NCI-H510A (cell line): ENCODE measurements at regions not wholly inside any gene's neighbourhood (a gene's known extent, or its start where the extent isn't known, plus 50 kb on each side); places are given as distances from the start of the nearest gene placed in this dataset.
"Not testable (repeated sequence)": the region's sequence is repeated elsewhere in the genome, so short reads cannot be mapped to it uniquely, and the experiment has no call there.

Experiments used
- DNase-seq: peaks from one replicate; lab custom pipeline; 2025; lab: John Stamatoyannopoulos, UW

DNA sequence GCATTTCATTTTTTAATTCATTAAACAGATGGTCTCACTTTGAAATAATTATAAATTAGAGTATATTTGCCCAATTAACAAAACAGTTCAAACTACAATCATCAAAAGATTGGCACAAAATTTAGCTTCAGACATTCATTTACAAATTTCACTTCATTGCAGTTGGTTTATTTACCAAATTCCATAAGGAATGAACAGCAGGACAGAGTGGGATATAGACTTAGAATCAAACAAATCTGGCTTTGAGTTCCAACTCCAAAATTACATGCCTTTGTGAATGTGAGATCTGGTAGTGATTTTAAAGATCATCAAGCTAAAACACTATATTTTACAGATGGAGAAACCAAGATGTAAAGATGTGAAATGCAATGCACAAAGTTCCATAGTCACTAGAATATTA is 310.7 kb upstream of the CNTN5 start:
- DNase-seq: no peak

DNA sequence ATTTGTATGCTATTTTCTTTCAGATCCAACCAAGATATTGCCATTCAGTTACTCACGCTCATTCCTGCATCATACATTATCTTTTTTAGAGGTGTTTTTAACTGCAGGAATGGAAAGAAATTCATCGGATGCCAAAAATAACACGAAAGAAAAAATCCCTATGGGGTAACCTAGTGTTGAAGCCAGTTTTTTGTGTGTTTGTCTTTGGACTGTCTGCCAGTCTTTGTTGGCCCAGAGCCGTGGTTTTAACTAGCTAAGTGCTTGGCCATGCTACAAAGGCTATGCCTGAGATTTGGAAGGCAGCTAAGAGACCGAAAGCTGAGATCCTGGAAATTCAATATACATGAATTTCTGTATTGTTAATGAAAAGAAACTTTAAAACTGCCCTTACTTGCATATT is 309.8 kb upstream of the CNTN5 start:
- no peak for DNase-seq

DNA sequence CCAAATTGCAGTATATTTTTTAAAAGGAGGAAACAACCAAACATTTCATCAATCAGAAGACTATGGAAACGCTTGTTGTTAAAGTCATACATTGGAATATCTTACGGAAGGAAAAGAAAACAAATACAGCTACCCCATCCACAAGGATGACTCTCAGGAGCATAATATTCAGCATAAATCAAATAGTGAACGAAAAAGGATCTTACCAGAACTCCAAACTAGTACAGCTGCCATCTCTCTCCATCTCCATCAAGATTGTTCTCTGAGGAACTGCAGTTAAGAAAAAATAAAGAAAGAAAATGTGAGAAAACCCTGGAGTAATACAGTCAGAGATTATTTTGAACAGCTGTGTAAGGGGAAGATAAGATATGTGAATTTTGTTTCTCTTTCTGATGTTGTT is 299.8 kb upstream of the CNTN5 start:
- no peak for DNase-seq

DNA sequence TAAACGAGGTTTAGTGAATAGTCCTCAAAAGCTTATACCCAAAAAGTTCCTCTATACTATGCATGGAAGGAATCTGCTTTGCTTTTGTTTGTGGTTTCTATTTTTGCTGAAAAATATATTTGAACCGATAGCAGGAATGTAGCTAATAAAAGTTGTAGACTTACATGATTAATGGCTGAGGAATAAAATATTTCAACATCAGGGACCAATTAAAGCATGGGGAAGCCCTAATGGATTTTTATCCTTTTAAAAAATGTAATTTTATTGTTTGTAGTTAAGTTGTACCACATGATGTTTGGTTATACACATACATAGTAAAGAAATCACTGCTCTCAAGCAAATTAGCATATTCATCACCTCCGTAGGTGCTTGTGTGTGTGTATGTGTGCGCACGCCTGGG is 295.3 kb upstream of the CNTN5 start:
- DNase-seq: no peak

DNA sequence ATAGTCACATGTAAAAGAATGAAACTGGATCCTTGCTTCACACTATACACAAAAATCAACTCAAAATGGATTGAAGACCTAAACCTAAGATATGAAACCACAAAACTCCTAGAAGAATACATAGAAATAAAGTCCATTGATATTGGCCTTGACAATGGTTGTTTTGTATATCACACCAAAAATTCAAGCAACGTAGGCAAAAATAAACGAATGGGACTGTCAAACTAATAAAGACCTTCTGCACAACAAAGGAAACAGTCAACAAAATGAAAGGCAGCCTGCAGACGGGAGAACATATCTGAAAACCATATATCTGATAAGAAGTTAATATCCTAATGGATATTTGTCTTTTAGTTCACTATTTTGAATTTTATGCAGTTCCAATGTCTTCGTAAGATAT is 292.3 kb upstream of the CNTN5 start:
- DNase-seq: no peak

DNA sequence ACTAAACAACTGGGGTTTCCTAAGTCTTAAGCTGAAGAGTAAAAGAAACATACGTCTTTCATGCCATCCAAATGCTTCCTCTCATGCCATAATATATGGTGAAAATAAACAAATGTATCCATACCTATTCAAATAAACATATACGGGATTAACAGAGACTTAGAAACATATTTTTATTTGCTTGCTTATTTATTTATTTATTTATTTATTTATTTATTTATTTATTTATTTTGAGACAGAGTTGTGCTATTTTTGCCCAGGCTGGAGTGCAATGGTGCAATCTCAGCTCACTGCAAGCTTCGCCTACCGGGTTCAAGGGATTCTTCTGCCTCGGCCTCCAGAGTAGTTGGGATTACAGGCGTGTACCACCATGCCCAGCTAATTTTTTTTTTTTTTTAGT is 291.6 kb upstream of the CNTN5 start:
- no peak for DNase-seq

DNA sequence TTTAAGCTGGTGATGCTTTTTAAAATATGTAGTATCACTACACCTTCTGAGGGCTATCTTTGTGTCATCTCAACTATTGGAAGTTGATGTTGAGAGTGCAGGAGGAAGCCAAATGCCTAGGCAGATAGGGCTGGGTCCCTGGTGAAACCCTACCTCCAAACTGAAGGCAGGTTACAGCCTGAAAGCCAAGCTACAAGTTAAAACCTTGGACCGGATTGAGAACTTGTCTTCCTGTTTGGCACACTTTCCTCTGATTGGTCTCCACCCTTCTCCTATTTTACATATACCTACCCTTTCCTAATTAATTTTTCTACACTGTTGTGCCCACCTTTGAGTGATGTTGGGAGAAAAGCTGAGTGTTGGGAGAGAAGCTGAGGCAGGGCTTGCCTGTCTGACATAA is 287.8 kb upstream of the CNTN5 start:
- DNase-seq: no peak

DNA sequence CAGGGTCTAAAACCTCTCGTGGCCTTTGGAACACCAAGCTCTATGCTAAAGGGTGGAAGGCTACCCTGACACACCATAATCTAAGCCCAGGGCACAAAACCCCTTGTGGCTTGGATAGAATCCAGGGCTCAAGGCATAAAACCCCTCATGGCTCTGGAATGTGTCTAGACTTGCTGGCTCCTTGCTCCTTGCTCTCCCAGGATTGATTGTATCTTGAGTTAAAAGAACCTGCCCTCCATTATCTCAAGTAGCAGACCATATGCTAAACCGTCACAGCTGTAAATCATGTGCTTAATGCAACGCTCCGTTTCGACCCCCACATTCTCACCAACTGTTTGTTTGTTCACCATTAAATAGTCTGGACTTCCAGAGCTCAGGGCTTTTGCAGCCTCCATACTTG is 287.4 kb upstream of the CNTN5 start:
- DNase-seq: not testable (repeated sequence)

DNA sequence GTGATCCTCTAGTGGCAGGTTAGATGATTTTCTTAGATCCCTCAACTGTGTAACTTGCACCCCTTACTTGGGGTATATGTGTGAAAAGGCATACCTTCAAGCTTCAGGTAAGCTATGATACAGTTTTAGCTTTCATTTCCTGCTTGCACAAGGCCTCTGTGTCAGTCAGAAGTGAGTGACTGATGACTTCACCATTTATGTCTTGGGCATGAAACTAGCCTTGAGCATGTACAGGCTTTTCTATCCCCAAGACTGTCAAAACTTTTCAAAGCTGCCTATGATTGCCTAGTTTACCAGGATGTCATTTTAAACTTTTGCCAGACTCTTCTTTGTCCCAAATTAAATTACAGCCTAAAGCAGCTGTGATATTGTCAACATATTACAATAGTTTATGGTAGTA is 286.1 kb upstream of the CNTN5 start:
- DNase-seq: no peak

DNA sequence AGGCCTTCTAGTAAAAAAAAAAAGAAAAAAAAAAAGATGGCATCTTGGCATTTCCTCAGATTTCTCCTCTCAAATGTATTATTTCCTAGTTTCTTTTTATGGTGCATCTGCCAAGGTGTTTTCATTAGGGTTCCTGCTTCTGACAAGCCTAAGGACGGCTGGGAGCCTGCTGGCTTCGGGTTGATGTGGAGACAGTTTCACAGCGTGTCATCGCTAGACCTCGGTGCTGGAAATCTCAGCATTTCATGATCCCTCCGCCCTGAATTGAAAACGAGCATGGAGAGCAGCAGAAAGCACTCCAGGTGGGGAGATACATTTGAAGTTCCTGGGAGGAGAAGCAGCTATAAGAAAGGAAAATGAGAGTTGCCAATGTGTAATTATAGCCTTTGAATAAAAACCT is 283.9 kb upstream of the CNTN5 start:
- DNase-seq: no peak

DNA sequence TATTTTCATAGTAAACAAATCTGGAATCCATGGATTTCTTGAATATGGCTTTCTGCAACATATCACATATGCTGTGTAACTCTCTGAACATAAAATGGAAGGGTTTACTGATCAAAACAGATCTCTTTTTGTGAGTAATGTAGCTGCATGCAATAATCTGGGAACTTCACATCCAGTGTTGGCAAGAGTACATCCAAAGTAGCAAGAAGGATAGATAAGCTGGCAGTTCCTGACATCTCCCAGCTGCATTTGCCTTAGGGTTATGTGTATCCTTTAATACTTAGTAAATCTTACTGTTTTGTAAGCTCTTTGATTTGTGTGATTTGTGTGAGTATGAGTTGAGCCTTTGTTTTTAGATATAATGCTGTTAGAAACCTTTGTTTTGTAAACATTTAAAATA is 280.4 kb upstream of the CNTN5 start:
- no peak for DNase-seq

DNA sequence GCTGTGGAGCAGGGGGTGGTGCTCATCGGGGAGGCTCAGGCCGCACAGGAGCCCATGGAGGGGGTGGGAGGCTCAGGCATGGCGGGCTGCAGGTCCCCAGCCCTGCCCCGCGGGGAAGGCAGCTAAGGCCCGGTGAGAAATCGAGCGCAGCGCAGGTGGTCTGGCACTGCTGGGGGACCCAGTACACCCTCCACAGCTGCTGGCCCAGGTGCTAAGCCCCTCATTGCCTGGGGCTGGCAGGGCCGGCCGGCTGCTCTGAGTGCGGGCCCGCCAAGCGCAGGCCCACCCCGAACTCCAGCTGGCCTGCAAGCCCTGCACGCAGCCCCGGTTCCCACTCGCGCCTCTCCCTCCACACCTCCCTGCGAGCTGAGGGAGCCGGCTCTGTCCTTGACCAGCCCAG is 257.3 kb upstream of the CNTN5 start:
- not testable (repeated sequence) for DNase-seq

DNA sequence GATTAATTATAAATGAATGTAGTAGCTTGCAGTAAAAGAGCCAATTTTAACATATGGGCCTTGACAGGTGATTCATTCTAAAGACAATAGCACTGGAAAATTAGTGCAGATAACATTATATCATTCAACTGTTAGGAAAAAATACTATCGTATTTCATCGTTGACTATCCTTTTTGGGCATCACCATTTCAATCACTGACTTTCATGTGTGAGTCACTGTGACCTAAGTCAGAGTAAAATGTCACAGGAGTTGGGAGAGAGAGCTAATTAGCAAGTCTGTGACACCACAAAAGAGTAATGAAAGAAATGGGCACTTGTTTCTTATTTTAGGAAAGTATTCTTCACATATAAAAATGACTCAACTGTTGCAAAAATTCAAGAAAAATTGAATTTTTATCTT is 253.8 kb upstream of the CNTN5 start:
- DNase-seq: no peak

DNA sequence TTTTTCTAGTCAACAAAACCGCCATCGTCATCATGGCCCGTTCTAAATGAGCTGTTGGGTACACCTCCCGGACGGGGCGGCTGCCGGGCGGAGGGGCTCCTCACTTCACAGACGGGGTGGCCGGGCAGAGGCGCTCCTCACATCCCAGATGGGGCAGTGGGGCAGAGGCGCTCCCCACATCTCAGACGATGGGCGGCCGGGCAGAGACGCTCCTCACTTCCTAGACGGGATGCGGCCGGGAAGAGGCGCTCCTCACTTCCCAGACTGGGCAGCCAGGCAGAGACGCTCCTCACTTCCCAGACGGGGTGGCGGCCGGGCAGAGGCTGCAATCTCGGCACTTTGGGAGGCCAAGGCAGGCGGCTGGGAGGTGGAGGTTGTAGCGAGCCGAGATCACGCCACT is 250.7 kb upstream of the CNTN5 start:
- not testable (repeated sequence) for DNase-seq

DNA sequence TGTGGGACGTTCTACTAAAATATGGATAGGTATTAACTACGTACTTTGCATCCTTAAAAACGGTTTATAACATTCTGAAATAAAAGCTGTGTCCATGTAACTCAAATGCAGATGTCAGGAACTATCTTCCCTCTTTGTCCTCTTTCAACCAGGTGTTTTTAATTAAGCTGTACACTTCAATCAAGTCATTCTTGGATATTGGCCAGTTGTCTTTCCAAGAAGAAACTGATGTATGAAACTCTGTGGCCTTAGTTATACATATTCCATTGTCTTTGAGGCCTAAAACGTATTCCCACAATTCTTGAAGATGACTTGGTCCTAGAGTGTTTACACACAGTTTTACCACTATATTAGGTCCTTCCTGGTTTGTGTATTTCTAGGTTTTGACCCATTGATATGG is 249.0 kb upstream of the CNTN5 start:
- no peak for DNase-seq

DNA sequence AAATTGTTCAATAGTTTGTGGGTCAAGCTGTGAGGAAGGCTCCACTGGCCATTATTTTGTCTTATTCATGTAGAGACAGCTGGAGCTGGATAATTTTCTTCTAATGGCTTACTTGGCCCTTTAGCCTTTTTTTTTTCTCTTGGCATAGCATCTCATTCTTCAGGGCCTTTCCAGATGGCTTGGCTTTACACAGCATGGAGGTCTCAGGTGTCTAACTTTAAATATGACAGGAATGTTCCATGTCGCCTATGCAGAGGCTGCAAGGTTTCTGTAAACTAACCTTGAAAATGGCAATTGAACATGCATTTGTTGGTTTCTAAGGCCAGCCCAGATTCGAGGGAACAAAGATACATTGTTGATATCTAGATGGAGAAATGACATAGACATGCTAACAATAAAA is 247.9 kb upstream of the CNTN5 start:
- DNase-seq: no peak

DNA sequence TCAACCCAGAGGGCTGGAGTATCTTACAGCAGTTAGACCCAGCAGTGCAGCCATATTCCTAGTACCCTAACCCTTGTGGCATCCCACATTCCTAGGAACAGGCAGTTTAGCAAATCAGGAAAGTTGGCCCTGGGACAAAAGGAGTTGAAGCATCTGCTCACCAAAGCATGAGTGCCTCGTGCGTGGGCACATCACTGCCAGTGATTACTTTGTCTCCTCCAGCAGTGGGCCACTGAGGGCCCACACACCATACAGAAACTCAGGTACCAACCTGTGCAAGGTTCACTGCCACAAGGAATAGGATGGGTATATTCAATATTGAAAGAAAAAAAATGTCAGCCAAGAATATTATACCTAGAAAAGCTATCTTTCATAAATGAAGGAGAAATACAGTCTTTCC is 227.5 kb upstream of the CNTN5 start:
- no peak for DNase-seq

DNA sequence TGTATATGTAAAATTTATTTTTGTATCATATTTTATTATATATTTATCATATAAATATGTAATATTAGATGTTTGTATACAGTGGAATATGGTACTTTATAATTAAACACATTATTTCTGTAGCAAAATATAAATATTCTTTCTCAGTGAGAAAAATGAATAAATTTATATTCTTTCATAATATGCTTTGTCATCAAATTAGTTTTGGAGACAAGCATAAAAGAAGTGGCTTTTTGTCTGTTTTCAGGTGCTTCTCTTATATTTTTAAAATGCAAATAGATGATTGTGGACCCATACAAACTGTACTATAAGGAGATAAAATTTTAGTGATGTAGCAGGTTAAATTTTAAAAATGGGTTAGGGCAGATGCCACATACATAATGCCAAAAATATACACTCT is 222.4 kb upstream of the CNTN5 start:
- no peak for DNase-seq

DNA sequence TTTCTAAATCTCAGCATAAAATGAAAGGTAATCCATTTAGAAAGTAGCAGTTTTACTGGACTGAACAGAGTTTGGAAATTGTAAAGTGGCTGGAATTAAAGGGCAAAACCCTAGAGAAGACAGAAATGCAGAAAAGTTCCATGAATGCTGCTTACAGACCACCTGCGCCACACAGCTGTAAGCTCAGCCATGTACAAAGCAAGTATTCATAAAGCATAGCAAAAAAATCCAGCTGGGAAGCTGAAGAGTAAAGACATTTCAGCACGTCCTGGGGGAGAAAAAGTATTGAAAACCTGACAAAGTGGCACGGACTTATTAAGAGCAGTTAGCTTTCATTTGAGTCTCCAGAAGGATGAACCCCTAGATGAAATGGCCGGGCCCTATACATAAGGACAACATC is 220.1 kb upstream of the CNTN5 start:
- DNase-seq: no peak

DNA sequence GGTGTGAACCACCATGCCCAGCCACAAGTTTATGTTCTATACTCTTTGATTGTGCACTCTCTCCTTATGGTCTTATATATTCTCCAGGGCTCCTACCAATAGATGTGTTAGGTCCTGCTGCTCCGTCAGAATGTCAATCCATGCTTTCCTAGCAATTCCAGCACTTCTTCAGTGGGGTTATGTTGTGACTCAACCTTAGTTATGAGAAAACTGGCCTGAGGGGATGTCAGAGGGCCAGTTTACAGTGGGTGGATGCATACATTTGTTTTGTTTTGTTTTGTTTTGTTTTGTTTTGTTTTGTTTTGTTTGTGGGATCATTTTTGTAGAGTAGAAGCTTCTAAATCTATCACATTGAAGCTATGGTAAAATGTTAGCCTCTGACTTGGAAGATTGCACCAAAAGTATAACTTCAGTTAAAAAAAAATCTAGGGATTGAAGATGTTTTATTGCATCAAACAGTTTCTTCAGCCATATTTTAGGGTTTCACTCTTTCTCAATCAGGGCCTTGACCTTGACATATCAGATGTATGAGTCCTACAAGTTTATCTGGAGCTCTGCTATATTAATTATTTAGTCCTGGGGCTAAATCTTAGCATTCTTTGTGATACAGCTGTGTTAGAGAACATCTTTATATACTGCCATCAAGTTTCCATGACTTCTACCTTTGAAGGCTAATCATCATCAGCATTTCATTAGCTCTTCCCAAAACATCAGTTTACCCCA is 191.6 kb upstream of the CNTN5 start:
- no peak for DNase-seq

DNA sequence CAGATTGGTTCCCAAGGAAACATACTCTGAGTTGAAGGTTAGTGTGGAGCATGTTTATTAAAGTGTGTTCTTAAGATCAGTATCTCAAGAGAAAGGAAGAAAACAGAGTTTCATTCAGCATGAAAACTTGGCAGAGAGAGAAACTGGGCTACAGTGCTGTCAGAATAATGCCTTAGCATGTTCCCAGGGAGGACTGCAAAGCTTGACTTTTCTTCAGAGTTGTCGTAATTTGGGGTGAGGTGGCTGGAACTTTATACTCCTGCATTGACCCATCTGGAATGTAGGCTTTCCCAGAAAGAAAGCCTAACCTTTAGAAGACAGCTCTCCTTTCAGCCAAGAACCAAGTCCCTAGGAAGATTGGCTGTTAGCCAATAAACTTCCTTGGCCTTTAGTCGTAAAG is 190.8 kb upstream of the CNTN5 start:
- no peak for DNase-seq

DNA sequence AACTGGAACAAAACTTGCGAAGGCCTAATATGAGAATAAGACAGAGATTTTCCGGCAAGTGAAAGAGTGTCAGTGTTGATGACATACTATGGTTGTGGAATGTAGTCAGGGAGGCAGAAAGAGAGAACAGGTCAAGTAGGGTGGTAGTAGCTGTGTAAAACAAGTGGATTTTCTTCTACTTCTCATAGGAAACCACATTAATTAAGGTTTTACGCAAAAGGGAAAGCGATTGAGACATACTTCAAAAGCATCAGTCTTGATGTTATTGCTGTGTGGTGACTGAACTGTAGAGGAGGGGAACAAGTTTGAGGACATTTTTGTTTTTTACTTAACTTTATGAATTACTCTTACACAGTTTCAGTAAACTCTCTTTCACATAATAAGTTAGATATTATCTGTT is 186.0 kb upstream of the CNTN5 start:
- DNase-seq: no peak

DNA sequence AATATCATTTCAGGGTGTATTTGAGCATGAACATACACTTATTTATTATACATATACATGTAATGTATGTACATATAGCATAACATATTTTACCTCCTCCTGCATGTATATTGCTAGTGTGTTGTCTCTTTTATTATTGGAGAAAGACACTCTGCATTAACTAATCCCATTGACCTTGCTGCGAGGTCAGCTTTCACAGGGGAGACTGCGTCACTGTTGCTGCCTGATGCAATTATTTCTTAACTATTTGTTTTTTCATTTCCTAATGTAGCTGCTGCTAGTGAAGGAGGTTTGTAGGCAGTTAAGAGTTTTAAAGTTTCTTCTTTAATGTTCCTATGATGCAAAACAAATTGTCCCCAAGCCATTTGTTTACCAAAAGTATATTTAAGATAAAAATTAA is 185.4 kb upstream of the CNTN5 start:
- no peak for DNase-seq

DNA sequence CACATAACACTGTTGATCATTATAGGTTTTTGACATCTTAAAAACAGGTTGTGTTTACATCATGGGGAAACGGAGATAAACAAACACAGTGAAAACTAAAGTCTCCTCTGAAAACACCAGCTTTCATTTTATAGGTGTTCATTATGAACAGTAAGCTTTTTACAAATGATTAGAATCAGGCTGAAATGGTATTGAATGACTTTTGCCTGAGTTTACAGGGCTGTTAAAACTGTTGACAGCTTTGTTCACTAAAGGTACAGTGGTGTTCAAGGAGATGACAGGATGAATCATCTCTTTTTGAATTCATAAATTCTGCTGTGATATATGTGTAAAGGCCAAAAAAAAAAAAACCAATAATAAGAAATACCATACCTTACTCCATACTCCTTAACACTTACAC is 184.6 kb upstream of the CNTN5 start:
- no peak for DNase-seq

DNA sequence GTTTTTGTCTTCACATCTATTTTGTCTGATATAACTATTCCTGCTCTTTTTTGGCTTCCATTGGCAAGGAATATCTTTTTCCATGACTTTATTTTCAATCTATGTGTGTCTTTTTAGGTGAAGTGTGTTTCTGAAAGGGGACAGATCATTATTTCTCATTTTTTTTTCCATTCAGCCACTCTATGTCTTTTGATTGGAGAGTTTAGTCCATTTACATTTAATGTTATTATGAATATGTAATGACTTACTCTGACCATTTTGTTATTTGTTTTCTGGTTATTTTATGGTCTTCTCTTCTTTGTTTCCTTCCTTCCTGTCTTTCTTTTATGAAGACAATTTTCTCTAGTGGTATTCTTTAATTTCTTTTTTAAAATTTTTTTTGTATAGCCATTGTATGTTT is 178.6 kb upstream of the CNTN5 start:
- no peak for DNase-seq
